ENCODE measurements at regions not wholly inside any gene's neighbourhood (a gene's known extent, or its start where the extent isn't known, plus 50 kb on each side); places are given as distances from the start of the nearest gene placed in this dataset.

GRCh38 chr1:55522353-55522903, 307.3 kb upstream of the USP24 start:
- TF ChIP-seq YY1 (IDR thresholded peaks at IDR 0.05; ENCODE audit: insufficient read depth, insufficient read length) (no peak), ZNF274 (IDR thresholded peaks at IDR 0.05; ENCODE audit: low read depth, low read length) (no peak), SUZ12 (IDR thresholded peaks at IDR 0.05; ENCODE audit: extremely low read depth, insufficient read depth, insufficient read length) (no peak)

Data from NT2/D1 (cell line).